ENCODE measurements at regions not wholly inside any gene's neighbourhood (a gene's known extent, or its start where the extent isn't known, plus 50 kb on each side); places are given as distances from the start of the nearest gene placed in this dataset.

DNA sequence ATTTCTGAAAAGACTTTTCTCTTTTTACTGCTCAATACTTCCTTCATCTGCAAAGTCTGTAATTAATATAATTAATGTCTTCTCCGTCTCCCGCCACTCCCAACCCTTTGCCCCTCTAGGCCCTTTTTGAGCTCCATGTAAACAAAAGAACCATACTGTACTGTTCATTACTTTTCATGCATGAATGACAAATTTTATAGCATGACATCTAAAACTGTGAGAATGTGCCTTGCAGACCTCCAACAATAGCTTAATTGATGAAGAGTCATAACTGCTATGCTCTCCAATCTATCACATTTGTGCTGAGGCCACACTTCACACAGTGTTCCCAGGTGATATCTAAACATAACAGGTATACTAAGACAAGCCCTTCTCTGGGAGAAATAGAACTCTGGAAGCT lies 1122.7 kb upstream of the ATXN7L3B start:
- dilution Hi-C loops (cut with MboI; ENCODE audit: extremely low pct_ligation_motif_present, low sequenced_read_pairs), result no loop called here
- Histone ChIP-seq H3K36me3 (ENCODE audit: control insufficient read depth in 2 of 2, extremely low read depth in 1 of 2, insufficient read depth in 2 of 2, low read length in 2 of 2) (no peaks in the 10 kb centered on the region), H2AFZ (ENCODE audit: control insufficient read depth, low read length) (no peak overlapping the region), H3K4me3 (ENCODE audit: control insufficient read depth in 2 of 3, extremely low read depth in 1 of 3, insufficient read depth in 2 of 3, low read depth in 1 of 3, low read length in 3 of 3) (no peak overlapping the region), H3K9me1 (ENCODE audit: control insufficient read depth, extremely low read depth, insufficient read depth, low read length) (no peaks in the 10 kb centered on the region), H3K27ac (ENCODE audit: control insufficient read depth, insufficient read depth, low read length) (no peak overlapping the region), H4K20me1 (ENCODE audit: control insufficient read depth, extremely low read depth, insufficient read depth, low read length) (no peaks in the 10 kb centered on the region), H3K9me3 (ENCODE audit: control insufficient read depth, low read depth, low read length) (no peaks in the 10 kb centered on the region), H3K4me1 (ENCODE audit: control insufficient read depth, extremely low read depth, insufficient read depth, low read length) (no peaks in the 10 kb centered on the region), H3K9ac (ENCODE audit: control insufficient read depth, extremely low read depth, insufficient read depth, low read length) (no peak overlapping the region), H3K79me2 (ENCODE audit: control insufficient read depth, insufficient read depth, low read length) (no peaks in the 10 kb centered on the region), H3K4me2 (ENCODE audit: control insufficient read depth, extremely low read depth, insufficient read depth, low read depth, low read length) (no peak overlapping the region), H3K27me3 (ENCODE audit: control insufficient read depth, extremely low read depth, insufficient read depth, low read length) (no peaks in the 10 kb centered on the region)
- DNase-seq (ENCODE audit: low read depth, low spot score) (no peak), FAIRE-seq (no peak)
- TF ChIP-seq EZH2 (IDR thresholded peaks at IDR 0.05; ENCODE audit: low read length), result no peak
- TF ChIP-seq, protein P1, sequence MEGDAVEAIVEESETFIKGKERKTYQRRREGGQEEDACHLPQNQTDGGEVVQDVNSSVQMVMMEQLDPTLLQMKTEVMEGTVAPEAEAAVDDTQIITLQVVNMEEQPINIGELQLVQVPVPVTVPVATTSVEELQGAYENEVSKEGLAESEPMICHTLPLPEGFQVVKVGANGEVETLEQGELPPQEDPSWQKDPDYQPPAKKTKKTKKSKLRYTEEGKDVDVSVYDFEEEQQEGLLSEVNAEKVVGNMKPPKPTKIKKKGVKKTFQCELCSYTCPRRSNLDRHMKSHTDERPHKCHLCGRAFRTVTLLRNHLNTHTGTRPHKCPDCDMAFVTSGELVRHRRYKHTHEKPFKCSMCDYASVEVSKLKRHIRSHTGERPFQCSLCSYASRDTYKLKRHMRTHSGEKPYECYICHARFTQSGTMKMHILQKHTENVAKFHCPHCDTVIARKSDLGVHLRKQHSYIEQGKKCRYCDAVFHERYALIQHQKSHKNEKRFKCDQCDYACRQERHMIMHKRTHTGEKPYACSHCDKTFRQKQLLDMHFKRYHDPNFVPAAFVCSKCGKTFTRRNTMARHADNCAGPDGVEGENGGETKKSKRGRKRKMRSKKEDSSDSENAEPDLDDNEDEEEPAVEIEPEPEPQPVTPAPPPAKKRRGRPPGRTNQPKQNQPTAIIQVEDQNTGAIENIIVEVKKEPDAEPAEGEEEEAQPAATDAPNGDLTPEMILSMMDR (optimal IDR thresholded peaks at IDR 0.05 in 1 of 3, IDR thresholded peaks at IDR 0.05 in 1 of 3, conservative IDR thresholded peaks at IDR 0.05 in 1 of 3; ENCODE audit: extremely low read depth in 1 of 3, insufficient read depth in 2 of 3, low read length in 3 of 3), result no peak

DNA sequence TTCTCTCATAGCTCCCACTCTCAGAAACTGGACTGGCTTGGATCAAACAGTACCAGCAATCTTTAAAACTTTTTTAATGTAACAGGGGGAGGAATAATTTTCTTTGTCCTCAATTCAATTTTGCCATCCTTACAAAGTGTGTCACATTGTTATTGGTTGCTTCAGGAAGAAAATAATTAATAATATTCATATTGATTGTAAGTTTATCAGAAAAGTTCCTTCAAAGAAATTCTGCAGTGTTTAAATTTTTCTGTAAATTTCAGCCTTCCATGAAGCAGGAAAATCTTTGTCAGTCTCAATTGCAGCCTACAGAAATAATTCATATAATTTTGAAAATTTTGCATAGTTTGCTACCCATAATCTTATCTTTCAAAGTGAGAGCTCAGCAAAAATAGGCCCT lies 1119.1 kb upstream of the ATXN7L3B start:
- H3K27ac ChIP-seq (ENCODE audit: control insufficient read depth, insufficient read depth, low read length), result no peak overlapping the region
- H3K79me2 ChIP-seq (ENCODE audit: control insufficient read depth, insufficient read depth, low read length), result no peaks in the 10 kb centered on the region
- no peak overlapping the region for H3K9ac ChIP-seq (ENCODE audit: control insufficient read depth, extremely low read depth, insufficient read depth, low read length)
- DNase-seq (ENCODE audit: low read depth, low spot score), result no peak
- H3K9me1 ChIP-seq (ENCODE audit: control insufficient read depth, extremely low read depth, insufficient read depth, low read length), result no peaks in the 10 kb centered on the region
- H3K27me3 ChIP-seq (ENCODE audit: control insufficient read depth, extremely low read depth, insufficient read depth, low read length), result no peaks in the 10 kb centered on the region
- no peak for TF ChIP-seq EZH2 (IDR thresholded peaks at IDR 0.05; ENCODE audit: low read length)
- TF ChIP-seq, protein P1 (optimal IDR thresholded peaks at IDR 0.05 in 1 of 3, IDR thresholded peaks at IDR 0.05 in 1 of 3, conservative IDR thresholded peaks at IDR 0.05 in 1 of 3; ENCODE audit: extremely low read depth in 1 of 3, insufficient read depth in 2 of 3, low read length in 3 of 3), result no peak
- dilution Hi-C loops (cut with MboI; ENCODE audit: extremely low pct_ligation_motif_present, low sequenced_read_pairs), result no loop called here
- H3K9me3 ChIP-seq (ENCODE audit: control insufficient read depth, low read depth, low read length), result no peaks in the 10 kb centered on the region
- no peaks in the 10 kb centered on the region for H3K36me3 ChIP-seq (ENCODE audit: control insufficient read depth in 2 of 2, extremely low read depth in 1 of 2, insufficient read depth in 2 of 2, low read length in 2 of 2)
- H3K4me3 ChIP-seq (ENCODE audit: control insufficient read depth in 2 of 3, extremely low read depth in 1 of 3, insufficient read depth in 2 of 3, low read depth in 1 of 3, low read length in 3 of 3), result no peak overlapping the region
- no peaks in the 10 kb centered on the region for H3K4me1 ChIP-seq (ENCODE audit: control insufficient read depth, extremely low read depth, insufficient read depth, low read length)
- no peak overlapping the region for H3K4me2 ChIP-seq (ENCODE audit: control insufficient read depth, extremely low read depth, insufficient read depth, low read depth, low read length)
- no peak for FAIRE-seq
- no peaks in the 10 kb centered on the region for H4K20me1 ChIP-seq (ENCODE audit: control insufficient read depth, extremely low read depth, insufficient read depth, low read length)
- H2AFZ ChIP-seq (ENCODE audit: control insufficient read depth, low read length), result no peak overlapping the region

Data from keratinocyte (primary cell).